GM12892 (cell line): ENCODE measurements at regions not wholly inside any gene's neighbourhood (a gene's known extent, or its start where the extent isn't known, plus 50 kb on each side); places are given as distances from the start of the nearest gene placed in this dataset.

Experiments
- POLR2A ChIP-seq: IDR thresholded peaks from 2 replicates; pipeline ENCODE4 v1.6.1; 2011; ENCODE audit warnings: low read depth, low read length, control low read depth
- POLR2AphosphoS5 ChIP-seq: IDR thresholded peaks from 2 replicates; pipeline ENCODE4 v1.6.1; 2011; ENCODE audit warnings: low read depth, low read length, control low read depth
- TAF1 ChIP-seq: IDR thresholded peaks from 2 replicates; pipeline ENCODE4 v1.6.1; 2011; ENCODE audit warnings: low read depth, mild to moderate bottlenecking, control low read depth, low read length, borderline replicate concordance

GRCh38 chr4:137711502-137711901 is 179.2 kb upstream of the PCDH18 start:
- TF ChIP-seq POLR2A, result no peak
- TF ChIP-seq POLR2AphosphoS5, result no peak
- TF ChIP-seq TAF1, result no peak
